ENCODE measurements at regions not wholly inside any gene's neighbourhood (a gene's known extent, or its start where the extent isn't known, plus 50 kb on each side); places are given as distances from the start of the nearest gene placed in this dataset.

- TF ChIP-seq ZNF462 (CRISPR knock-in tag; IDR thresholded peaks at IDR 0.05) (no peak), EZH2phosphoT487 (IDR thresholded peaks at IDR 0.05; ENCODE audit: unreplicated experiment) (no peak), STAT1 (IDR thresholded peaks at IDR 0.05; ENCODE audit: unreplicated experiment) (no peak)
Measured at GRCh38 chr11:123258877-123259276, 63.8 kb upstream of the CLMP start (continued).

DNA sequence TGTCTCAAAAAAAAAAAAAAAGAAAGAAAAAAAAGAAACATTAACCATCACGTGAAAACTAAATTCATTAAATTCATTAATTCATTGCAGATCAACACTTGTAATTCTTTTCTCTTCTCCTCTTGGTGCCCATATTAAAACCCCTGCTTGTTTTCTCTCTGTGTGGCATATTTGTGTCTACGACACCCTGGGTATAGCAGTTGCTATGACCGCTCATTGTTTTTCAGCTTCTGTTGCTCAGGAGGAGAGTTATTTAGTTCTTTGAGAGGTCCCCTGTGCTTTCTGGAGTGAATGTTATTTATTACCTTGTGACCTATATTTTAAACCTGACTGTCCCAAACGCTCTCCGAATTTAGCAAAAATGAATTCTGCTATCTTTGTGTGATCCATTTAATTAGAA, 62.3 kb upstream of the CLMP start:
- Mint-ChIP-seq H3K9me3 (peaks cover 37% of the 10 kb centered on the region), H3K36me3 (ENCODE audit: low read depth) (peaks cover 22% of the 10 kb centered on the region), H3K4me3 (no peak overlapping the region), H3K27me3 (ENCODE audit: insufficient read depth, low read depth, poor library complexity) (peaks cover 10% of the 10 kb centered on the region), H3K27ac (no peak overlapping the region), H3K4me1 (peaks cover 14% of the 10 kb centered on the region; the same call in 2 of the 3 replicates)
- ATAC-seq (no peak), DNase-seq (ENCODE audit: low spot score) (no peak)
- Histone ChIP-seq H3K27ac (ENCODE audit: low read depth) (no peak overlapping the region), H4K20me1 (replicated peaks; ENCODE audit: insufficient read depth) (no peaks in the 10 kb centered on the region), H3K4me1 (ENCODE audit: insufficient read depth) (peaks cover 5% of the 10 kb centered on the region; the same call in 1 of the 2 replicates), H3K36me3 (ENCODE audit: insufficient read depth) (no peaks in the 10 kb centered on the region; the same call in 1 of the 2 replicates), H3K4me3 (no peak overlapping the region), H3K4me2 (no peak overlapping the region), H3F3A (replicated peaks; ENCODE audit: low read depth) (no peaks in the 10 kb centered on the region), H3K79me2 (replicated peaks; ENCODE audit: insufficient read depth) (no peaks in the 10 kb centered on the region), H3K9me2 (ENCODE audit: insufficient read depth) (no peaks in the 10 kb centered on the region), H2AFZ (no peak overlapping the region), H3K27me3 (ENCODE audit: insufficient read depth) (peaks cover 6% of the 10 kb centered on the region; the same call in 1 of the 2 replicates)
- TF ChIP-seq JUNB (IDR thresholded peaks at IDR 0.05; ENCODE audit: unreplicated experiment) = no peak
- no peak for TF ChIP-seq NANOG (IDR thresholded peaks at IDR 0.05; ENCODE audit: borderline replicate concordance)
- TF ChIP-seq EZH2phosphoT487 (IDR thresholded peaks at IDR 0.05; ENCODE audit: unreplicated experiment) = no peak
- TF ChIP-seq, protein P1, sequence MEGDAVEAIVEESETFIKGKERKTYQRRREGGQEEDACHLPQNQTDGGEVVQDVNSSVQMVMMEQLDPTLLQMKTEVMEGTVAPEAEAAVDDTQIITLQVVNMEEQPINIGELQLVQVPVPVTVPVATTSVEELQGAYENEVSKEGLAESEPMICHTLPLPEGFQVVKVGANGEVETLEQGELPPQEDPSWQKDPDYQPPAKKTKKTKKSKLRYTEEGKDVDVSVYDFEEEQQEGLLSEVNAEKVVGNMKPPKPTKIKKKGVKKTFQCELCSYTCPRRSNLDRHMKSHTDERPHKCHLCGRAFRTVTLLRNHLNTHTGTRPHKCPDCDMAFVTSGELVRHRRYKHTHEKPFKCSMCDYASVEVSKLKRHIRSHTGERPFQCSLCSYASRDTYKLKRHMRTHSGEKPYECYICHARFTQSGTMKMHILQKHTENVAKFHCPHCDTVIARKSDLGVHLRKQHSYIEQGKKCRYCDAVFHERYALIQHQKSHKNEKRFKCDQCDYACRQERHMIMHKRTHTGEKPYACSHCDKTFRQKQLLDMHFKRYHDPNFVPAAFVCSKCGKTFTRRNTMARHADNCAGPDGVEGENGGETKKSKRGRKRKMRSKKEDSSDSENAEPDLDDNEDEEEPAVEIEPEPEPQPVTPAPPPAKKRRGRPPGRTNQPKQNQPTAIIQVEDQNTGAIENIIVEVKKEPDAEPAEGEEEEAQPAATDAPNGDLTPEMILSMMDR (conservative IDR thresholded peaks at IDR 0.05; ENCODE audit: low read depth in 2 of 2) = no peak
- no peak for TF ChIP-seq STAT1 (IDR thresholded peaks at IDR 0.05; ENCODE audit: unreplicated experiment)
- TF ChIP-seq ZNF462 (CRISPR knock-in tag; IDR thresholded peaks at IDR 0.05) = no peak
